OCI-LY3 (cell line): ENCODE measurements at regions not wholly inside any gene's neighbourhood (a gene's known extent, or its start where the extent isn't known, plus 50 kb on each side); places are given as distances from the start of the nearest gene placed in this dataset.

ENCODE experiments used
- CTCF ChIP-seq: fragments of 200-600, 300-600 bp; sonication (generic); IDR thresholded peaks from 2 replicates; pipeline ENCODE4 v1.5.1; 2014; ENCODE audit warnings: antibody characterized with exemption, low read length, low read depth
- EZH2phosphoT487 ChIP-seq: fragments of 200-600 bp; shearing (Covaris generic); IDR thresholded peaks from 2 replicates; pipeline ENCODE4 v1.6.1; 2018; ENCODE audit warnings: antibody characterized with exemption, mixed run types, low read depth

GRCh38 chr7:136210079-136210478 lies 232.9 kb upstream of the MTPN start:
- TF ChIP-seq CTCF, result no peak
- no peak for TF ChIP-seq EZH2phosphoT487
